Mammary epithelial cell (primary cell): ENCODE measurements at regions not wholly inside any gene's neighbourhood (a gene's known extent, or its start where the extent isn't known, plus 50 kb on each side); places are given as distances from the start of the nearest gene placed in this dataset.
"Not testable (repeated sequence)": the region's sequence is repeated elsewhere in the genome, so short reads cannot be mapped to it uniquely, and the experiment has no call there.

Experiments used
- EZH2 ChIP-seq: IDR thresholded peaks from 2 replicates; pipeline ENCODE4 v1.6.1; 2012; ENCODE audit warnings: low read length, inconsistent platforms, borderline replicate concordance
- TF ChIP-seq, protein P1 (sequence below), 2 donors: IDR thresholded peaks in 1 of 2; conservative IDR thresholded peaks in 1 of 2; 2 replicates each; pipeline ENCODE4 v1.5.1; 2011 to 2012; ENCODE audit warnings: inconsistent platforms in 2 of 2, low read length in 2 of 2, mild to moderate bottlenecking in 2 of 2, control low read depth in 1 of 2, low read depth in 1 of 2; ENCODE audit not compliant: insufficient read depth in 1 of 2; ENCODE audit errors: extremely low read depth in 1 of 2

DNA sequence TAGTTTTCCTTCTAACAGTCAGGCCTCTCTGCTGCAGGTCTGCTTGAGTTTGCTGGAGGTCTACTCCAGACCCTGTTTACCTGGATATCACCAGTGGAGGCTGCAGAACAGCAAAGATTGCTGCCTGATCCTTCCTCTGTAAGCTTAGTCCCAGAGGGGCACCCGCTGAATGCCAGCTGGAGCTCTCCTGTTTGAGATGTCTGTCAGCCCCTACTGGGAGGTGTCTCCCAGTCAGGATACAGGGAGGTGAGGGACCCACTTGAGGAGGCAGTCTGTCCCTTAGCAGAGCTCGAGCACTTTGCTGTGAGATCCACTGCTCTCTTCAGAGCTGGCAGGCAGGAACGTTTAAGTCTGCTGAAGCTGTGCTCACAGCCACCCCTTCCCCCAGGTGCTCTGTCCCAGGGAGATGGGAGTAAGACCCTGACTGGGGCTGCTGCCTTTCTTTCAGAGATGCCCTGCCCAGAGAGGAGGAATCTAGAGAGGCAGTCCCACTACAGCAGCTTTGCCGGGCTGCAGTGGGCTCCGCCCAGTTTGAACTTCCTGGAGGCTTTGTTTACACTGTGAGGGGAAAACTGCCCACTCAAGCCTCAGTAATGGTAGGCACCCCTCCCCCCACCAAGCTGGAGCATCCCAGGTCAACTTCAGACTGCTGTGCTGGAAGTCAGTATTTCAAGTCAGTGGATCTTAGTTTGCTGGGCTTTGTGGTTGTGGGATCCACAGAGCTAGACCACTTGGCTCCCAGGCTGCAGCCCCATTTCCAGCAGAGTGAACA, 163.1 kb upstream of the WDFY3 start:
- TF ChIP-seq, protein P1, sequence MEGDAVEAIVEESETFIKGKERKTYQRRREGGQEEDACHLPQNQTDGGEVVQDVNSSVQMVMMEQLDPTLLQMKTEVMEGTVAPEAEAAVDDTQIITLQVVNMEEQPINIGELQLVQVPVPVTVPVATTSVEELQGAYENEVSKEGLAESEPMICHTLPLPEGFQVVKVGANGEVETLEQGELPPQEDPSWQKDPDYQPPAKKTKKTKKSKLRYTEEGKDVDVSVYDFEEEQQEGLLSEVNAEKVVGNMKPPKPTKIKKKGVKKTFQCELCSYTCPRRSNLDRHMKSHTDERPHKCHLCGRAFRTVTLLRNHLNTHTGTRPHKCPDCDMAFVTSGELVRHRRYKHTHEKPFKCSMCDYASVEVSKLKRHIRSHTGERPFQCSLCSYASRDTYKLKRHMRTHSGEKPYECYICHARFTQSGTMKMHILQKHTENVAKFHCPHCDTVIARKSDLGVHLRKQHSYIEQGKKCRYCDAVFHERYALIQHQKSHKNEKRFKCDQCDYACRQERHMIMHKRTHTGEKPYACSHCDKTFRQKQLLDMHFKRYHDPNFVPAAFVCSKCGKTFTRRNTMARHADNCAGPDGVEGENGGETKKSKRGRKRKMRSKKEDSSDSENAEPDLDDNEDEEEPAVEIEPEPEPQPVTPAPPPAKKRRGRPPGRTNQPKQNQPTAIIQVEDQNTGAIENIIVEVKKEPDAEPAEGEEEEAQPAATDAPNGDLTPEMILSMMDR (conservative IDR thresholded peaks at IDR 0.05 in 1 of 2, IDR thresholded peaks at IDR 0.05 in 1 of 2; ENCODE audit: extremely low read depth in 1 of 2, insufficient read depth in 1 of 2, low read depth in 1 of 2, low read length in 2 of 2), result not testable (repeated sequence)
- not testable (repeated sequence) for TF ChIP-seq EZH2
